A673 (cell line): ENCODE measurements at regions not wholly inside any gene's neighbourhood (a gene's known extent, or its start where the extent isn't known, plus 50 kb on each side); places are given as distances from the start of the nearest gene placed in this dataset.

ENCODE experiments used
- BruUV-seq: library from RNA; stranded (reverse); fragments of 400-500 nt; replicated peaks from 2 replicates; lab custom pipeline; 2021; lab: Mats Ljungman, UMichigan
- CTCF ChIA-PET: fragments of 300-600 bp; sonication (Branson Sonifier 250); formaldehyde crosslinking; loops from one replicate; lab custom pipeline; 2022; ENCODE audit warnings: antibody characterized with exemption; lab: Charles Lee
- POLR2A ChIA-PET: fragments of 300-600 bp; sonication (Branson Sonifier 250); formaldehyde crosslinking; loops from one replicate; lab custom pipeline; 2022; ENCODE audit warnings: antibody characterized with exemption; ENCODE audit not compliant: low non-redundant PET; lab: Charles Lee
- DNase-seq: peaks from one replicate; pipeline ENCODE4 v3.0.0-alpha.2; 2015; ENCODE audit warnings: low spot score
- H3K27ac ChIP-seq: fragments of 200-600 bp; sonication (generic); 2 replicates; pipeline ENCODE4 v1.5.1; 2016; ENCODE audit warnings: mixed run types, low read depth, mild to moderate bottlenecking, mixed read lengths, antibody characterized with exemption, low read length; ENCODE audit not compliant: poor library complexity, severe bottlenecking
- H3K27me3 ChIP-seq: fragments of 200-600 bp; sonication (generic); replicated peaks from 2 replicates; pipeline ENCODE4 v1.6.1; 2017; ENCODE audit warnings: mixed run types, low read depth, mild to moderate bottlenecking, mixed read lengths, antibody characterized with exemption, low read length; ENCODE audit not compliant: insufficient read depth, poor library complexity
- H3K36me3 ChIP-seq: fragments of 200-600 bp; sonication (generic); 2 replicates; pipeline ENCODE4 v1.6.1; 2016; ENCODE audit warnings: mixed run types, mild to moderate bottlenecking, mixed read lengths, antibody characterized with exemption, low read length; ENCODE audit not compliant: insufficient read depth, poor library complexity, severe bottlenecking
- H3K4me1 ChIP-seq: fragments of 200-600 bp; sonication (generic); 2 replicates; pipeline ENCODE4 v1.6.1; 2017; ENCODE audit warnings: mixed run types, mild to moderate bottlenecking, mixed read lengths, antibody characterized with exemption, low read length; ENCODE audit not compliant: insufficient read depth, poor library complexity, severe bottlenecking
- H3K4me3 ChIP-seq: fragments of 200-600 bp; sonication (generic); 2 replicates; pipeline ENCODE4 v1.5.1; 2016; ENCODE audit warnings: low read depth, mixed run types, mild to moderate bottlenecking, mixed read lengths, low read length; ENCODE audit not compliant: poor library complexity, severe bottlenecking
- H3K9me3 ChIP-seq: fragments of 200-600 bp; sonication (generic); 2 replicates; pipeline ENCODE4 v1.6.1; 2016; ENCODE audit warnings: mixed run types, low read depth, mild to moderate bottlenecking, mixed read lengths, antibody characterized with exemption, low read length; ENCODE audit not compliant: poor library complexity, severe bottlenecking
- CTCF ChIP-seq: fragments of 300-800, 200-600 bp; sonication (generic); conservative IDR thresholded peaks from 2 replicates; pipeline ENCODE4 v1.5.1; 2017; ENCODE audit warnings: low read depth, mild to moderate bottlenecking, antibody characterized with exemption, low read length, moderate library complexity, mixed read lengths
- EZH2 ChIP-seq: fragments of 200-600 bp; sonication (generic); IDR thresholded peaks from 2 replicates; pipeline ENCODE4 v1.6.1; 2017; ENCODE audit warnings: borderline replicate concordance, low read depth, mild to moderate bottlenecking, mixed read lengths, antibody characterized with exemption, low read length; ENCODE audit not compliant: poor library complexity, severe bottlenecking
- intact Hi-C: fragments of 100-400 bp; cut with micrococcal nuclease; formaldehyde crosslinking; loops from one replicate; pipeline ENCODE4 v1.10.0; 2022; ENCODE audit not compliant: unreplicated experiment

- no peak for DNase-seq
- Histone ChIP-seq H3K4me1 (no peaks in the 10 kb centered on the region), H3K27ac (no peak overlapping the region), H3K9me3 (no peaks in the 10 kb centered on the region), H3K27me3 (no peaks in the 10 kb centered on the region), H3K4me3 (no peak overlapping the region), H3K36me3 (no peaks in the 10 kb centered on the region)
- BruUV-seq: no TSS peak
- ChIA-PET CTCF (no interaction called here), POLR2A (no interaction called here)
- TF ChIP-seq EZH2 (no peak), CTCF (no peak)
- intact Hi-C loops: no loop called here
Measured at GRCh38 chr6:132228894-132229293, 172.4 kb downstream of the MOXD1 start.

- H3K36me3 ChIP-seq: no peaks in the 10 kb centered on the region
- no peaks in the 10 kb centered on the region for H3K4me1 ChIP-seq
- no peaks in the 10 kb centered on the region for H3K9me3 ChIP-seq
- no peak for DNase-seq
- ChIA-PET POLR2A (no interaction called here), CTCF (no interaction called here)
- BruUV-seq: no TSS peak
- no peaks in the 10 kb centered on the region for H3K27me3 ChIP-seq
- no peak overlapping the region for H3K4me3 ChIP-seq
- no peak overlapping the region for H3K27ac ChIP-seq
- TF ChIP-seq CTCF (no peak), EZH2 (no peak)
- intact Hi-C loops: no loop called here
Measured at GRCh38 chr6:132227904-132228303, 173.4 kb downstream of the MOXD1 start.

GRCh38 chr6:132224943-132225342 is 176.3 kb downstream of the MOXD1 start:
- ChIA-PET POLR2A (no interaction called here), CTCF (no interaction called here)
- Histone ChIP-seq H3K27ac (no peak overlapping the region), H3K4me3 (no peak overlapping the region), H3K27me3 (no peaks in the 10 kb centered on the region), H3K9me3 (no peaks in the 10 kb centered on the region), H3K36me3 (no peaks in the 10 kb centered on the region), H3K4me1 (no peaks in the 10 kb centered on the region)
- intact Hi-C loops: no loop called here
- no TSS peak for BruUV-seq
- no peak for DNase-seq
- TF ChIP-seq EZH2 (no peak), CTCF (no peak)
